Retinal pigment epithelial cell (primary cell): ENCODE measurements at regions not wholly inside any gene's neighbourhood (a gene's known extent, or its start where the extent isn't known, plus 50 kb on each side); places are given as distances from the start of the nearest gene placed in this dataset.

Source experiments
- DNase-seq: peaks from one replicate; pipeline ENCODE4 v3.0.0-alpha.2; 2010; ENCODE audit warnings: low read depth
- H3K4me3 ChIP-seq: 2 replicates; pipeline ENCODE4 v1.5.1; 2011; ENCODE audit warnings: mild to moderate bottlenecking, low read length, control low read depth, moderate library complexity
- CTCF ChIP-seq: conservative IDR thresholded peaks from 2 replicates; pipeline ENCODE4 v1.5.1; 2011; ENCODE audit warnings: low read depth, low read length, control low read depth, inconsistent platforms

GRCh38 chr10:107650939-107651338, 486.4 kb upstream of the SORCS1 start:
- DNase-seq: no peak
- no peak for TF ChIP-seq CTCF
- no peak overlapping the region for H3K4me3 ChIP-seq

- H3K4me3 ChIP-seq: no peak overlapping the region
Observed at GRCh38 chr10:107649249-107649648, 484.7 kb upstream of the SORCS1 start.

GRCh38 chr10:107647462-107647861, 483.0 kb upstream of the SORCS1 start:
- no peak for TF ChIP-seq CTCF
- DNase-seq: no peak
- H3K4me3 ChIP-seq: no peak overlapping the region

More at GRCh38 chr10:107649249-107649648, 484.7 kb upstream of the SORCS1 start:
- DNase-seq: no peak
- TF ChIP-seq CTCF: no peak

- no peak for DNase-seq
- no peak overlapping the region for H3K4me3 ChIP-seq
- TF ChIP-seq CTCF: no peak
Observed at GRCh38 chr10:107631876-107632275, 467.4 kb upstream of the SORCS1 start.

GRCh38 chr10:107626862-107627261, 462.4 kb upstream of the SORCS1 start:
- no peak for DNase-seq
- no peak overlapping the region for H3K4me3 ChIP-seq
- no peak for TF ChIP-seq CTCF

- no peak overlapping the region for H3K4me3 ChIP-seq
- no peak for TF ChIP-seq CTCF
- DNase-seq: no peak
Observed at GRCh38 chr10:107623292-107623691, 458.8 kb upstream of the SORCS1 start.

- TF ChIP-seq CTCF: no peak
- no peak for DNase-seq
- H3K4me3 ChIP-seq: no peak overlapping the region
Observed at GRCh38 chr10:107619139-107619538, 454.6 kb upstream of the SORCS1 start.
